K562 (cell line): ENCODE measurements at regions not wholly inside any gene's neighbourhood (a gene's known extent, or its start where the extent isn't known, plus 50 kb on each side); places are given as distances from the start of the nearest gene placed in this dataset.

ENCODE experiments used
- ATAC-seq: fragments of 200-7000 bp; cut with Tn5 transposase; 3 replicates; pipeline ENCODE4 v1.9.1; 2020; ENCODE audit warnings: moderate library complexity
- BruUV-seq: library from RNA; stranded (reverse); fragments of 400-500 nt; replicated peaks from 2 replicates; lab custom pipeline; 2021; lab: Mats Ljungman, UMichigan
- CTCF ChIA-PET: fragments of 300-600 bp; formaldehyde crosslinking; extraction: SDS; loops from one replicate; lab custom pipeline; 2021; ENCODE audit warnings: low intra/inter-chr PET ratio; lab: Yijun Ruan, JAX
- POLR2A ChIA-PET: fragments of 300-600, 350-650 bp; sonication (Branson Sonifier 250); formaldehyde crosslinking; extraction: SDS; loops from one replicate; lab custom pipeline; 2021; ENCODE audit warnings: antibody characterized with exemption, inconsistent platforms; lab: Yijun Ruan, JAX
- DNase-seq, 4 experiments: peaks; one replicate each; pipeline versions ENCODE4 v3.0.0 to v3.0.0-alpha.2; 2011 to 2018; ENCODE audit warnings: low spot score in 3 of 4, mixed read lengths in 3 of 4; ENCODE audit errors: extremely low read depth in 1 of 4
- FAIRE-seq: peaks from 2 replicates; lab custom pipeline; 2011; peaks lifted over from hg19 to GRCh38; lab: Jason Lieb, UNC
- H2AFZ ChIP-seq: 2 replicates; pipeline ENCODE4 v1.6.0; 2011; ENCODE audit warnings: low read depth, low read length, control low read depth, inconsistent platforms
- H3K27ac ChIP-seq: fragments of 200-600 bp; 3 replicates; pipeline ENCODE4 v1.8.0; 2011; ENCODE audit warnings: low read depth, mild to moderate bottlenecking, control low read depth, inconsistent platforms, low read length, moderate library complexity, mixed read lengths; ENCODE audit errors: extremely low read depth
- H3K27me3 ChIP-seq, 2 experiments: fragments of 300-600 bp in 1 of 2; 2 replicates in 1 of 2; 3 replicates in 1 of 2; pipeline versions ENCODE4 v1.6.0 to v1.8.0; 2011; ENCODE audit warnings: inconsistent platforms in 2 of 2, low read length in 2 of 2, mild to moderate bottlenecking in 1 of 2, mixed read lengths in 1 of 2, moderate library complexity in 1 of 2; ENCODE audit not compliant: control insufficient read depth in 2 of 2, insufficient read depth in 2 of 2
- H3K36me3 ChIP-seq: fragments of 300-600 bp; 3 replicates; pipeline ENCODE4 v1.8.0; 2011; ENCODE audit warnings: mild to moderate bottlenecking, low read length, inconsistent platforms; ENCODE audit not compliant: control insufficient read depth, insufficient read depth
- H3K4me1 ChIP-seq, 2 experiments: fragments of 200-600 bp in 1 of 2; replicated peaks in 1 of 2; 2 replicates in 1 of 2; 3 replicates in 1 of 2; pipeline versions ENCODE4 v1.5.1 to v1.8.0; 2011; ENCODE audit warnings: inconsistent platforms in 2 of 2, low read length in 2 of 2, mild to moderate bottlenecking in 1 of 2, mixed read lengths in 1 of 2, moderate library complexity in 1 of 2; ENCODE audit not compliant: control insufficient read depth in 2 of 2, insufficient read depth in 2 of 2
- H3K4me2 ChIP-seq: 2 replicates; pipeline ENCODE4 v1.6.1; 2011; ENCODE audit warnings: low read length, control low read depth, inconsistent platforms, mixed read lengths; ENCODE audit not compliant: insufficient read depth
- H3K4me3 ChIP-seq: fragments of 200-600 bp; sonication (generic), shearing (Covaris generic); 2 replicates; pipeline ENCODE4 v1.5.1; 2016; ENCODE audit warnings: control low read depth, inconsistent platforms
- H3K79me2 ChIP-seq: fragments of 200-600 bp; 3 replicates; pipeline ENCODE4 v1.8.0; 2011; ENCODE audit warnings: low read length, inconsistent platforms; ENCODE audit not compliant: control insufficient read depth, insufficient read depth
- H3K9ac ChIP-seq, 2 experiments: 2 replicates each; pipeline versions ENCODE4 v1.6.0 to v1.6.1; 2011; ENCODE audit warnings: low read depth in 2 of 2, low read length in 2 of 2, control low read depth in 1 of 2, inconsistent platforms in 1 of 2, mild to moderate bottlenecking in 1 of 2, mixed read lengths in 1 of 2; ENCODE audit not compliant: insufficient read depth in 1 of 2
- H3K9me1 ChIP-seq: one replicate; pipeline ENCODE4 v1.6.0; 2011; ENCODE audit warnings: inconsistent platforms, mild to moderate bottlenecking, low read length, moderate library complexity; ENCODE audit not compliant: control insufficient read depth, insufficient read depth
- H3K9me3 ChIP-seq: replicated peaks from 2 replicates; pipeline ENCODE4 v1.5.1; 2011; ENCODE audit warnings: low read depth, low read length, inconsistent platforms; ENCODE audit not compliant: control insufficient read depth, insufficient read depth
- H4K20me1 ChIP-seq: replicated peaks from 2 replicates; pipeline ENCODE4 v1.6.1; 2011; ENCODE audit warnings: low read length, inconsistent platforms, mixed read lengths; ENCODE audit not compliant: control insufficient read depth, insufficient read depth
- ASH1L ChIP-seq: fragments of 450-650 bp; IDR thresholded peaks from 2 replicates; pipeline ENCODE4 v1.6.1; 2018; ENCODE audit warnings: borderline replicate concordance, mild to moderate bottlenecking, low read depth; ENCODE audit not compliant: partially characterized antibody
- ATF1 ChIP-seq, 2 experiments: fragments of 450-650 bp in 1 of 2; IDR thresholded peaks; 2 replicates each; pipeline ENCODE4 v1.6.1; 2016; ENCODE audit warnings: missing compliant biosample characterization in 1 of 2, missing genetic modification characterization in 1 of 2
- CBX8 ChIP-seq: fragments of 200-600 bp; sonication (generic); IDR thresholded peaks from 2 replicates; pipeline ENCODE4 v1.6.1; 2012; ENCODE audit warnings: borderline replicate concordance, mixed run types, low read depth, mild to moderate bottlenecking, moderate library complexity, mixed read lengths, low read length, control low read depth, inconsistent platforms; ENCODE audit not compliant: poor library complexity, severe bottlenecking; ENCODE audit errors: extremely low read depth
- LEF1 ChIP-seq: fragments of 450-650 bp; IDR thresholded peaks from 2 replicates; pipeline ENCODE4 v1.6.1; 2016; ENCODE audit warnings: mild to moderate bottlenecking
- MYNN ChIP-seq, 2 experiments: sonication (generic); formaldehyde crosslinking in 1 of 2; IDR thresholded peaks; 2 replicates each; pipeline versions ENCODE4 v1.5.0 to v1.6.1; 2016 to 2020; ENCODE audit warnings: antibody characterized with exemption in 1 of 2, missing genetic modification reagents in 1 of 2
- NEUROD1 ChIP-seq: fragments of 150-350 bp; IDR thresholded peaks from 2 replicates; pipeline ENCODE4 v1.6.1; 2014; ENCODE audit warnings: borderline replicate concordance, low read length, low read depth; ENCODE audit not compliant: partially characterized antibody
- PRDM10 ChIP-seq: fragments of 450-650 bp; IDR thresholded peaks from 2 replicates; pipeline ENCODE4 v1.6.1; 2018; ENCODE audit not compliant: partially characterized antibody
- RBM39 ChIP-seq: fragments of 200-400 bp; formaldehyde crosslinking; optimal IDR thresholded peaks from 2 replicates; pipeline ENCODE3; 2018; ENCODE audit warnings: low read depth, low read length
- SLC30A9 ChIP-seq: fragments of 250-450 bp; sonication (Bioruptor Pico); IDR thresholded peaks from 2 replicates; pipeline ENCODE4 v1.8.0; 2022; ENCODE audit warnings: mild to moderate bottlenecking, moderate library complexity
- SMAD1 ChIP-seq: fragments of 150-350 bp; IDR thresholded peaks from 2 replicates; pipeline ENCODE4 v1.6.1; 2014; ENCODE audit warnings: low read length, low read depth; ENCODE audit not compliant: partially characterized antibody
- SMAD3 ChIP-seq: fragments of 450-650 bp; formaldehyde crosslinking; conservative IDR thresholded peaks from 2 replicates; pipeline ENCODE4 v1.4.0; 2020; ENCODE audit warnings: mild to moderate bottlenecking
- SRSF3 ChIP-seq: fragments of 200-400 bp; formaldehyde crosslinking; IDR thresholded peaks from 2 replicates; pipeline ENCODE4 v1.6.1; 2016; ENCODE audit warnings: mild to moderate bottlenecking, low read length, moderate library complexity; ENCODE audit not compliant: insufficient read depth
- TFE3 ChIP-seq: fragments of 450-650 bp; formaldehyde crosslinking; IDR thresholded peaks from 2 replicates; pipeline ENCODE4 v1.4.0; 2020; ENCODE audit warnings: mild to moderate bottlenecking, mixed read lengths
- THRA ChIP-seq: fragments of 450-650 bp; IDR thresholded peaks from 2 replicates; pipeline ENCODE4 v1.6.1; 2017; ENCODE audit warnings: mild to moderate bottlenecking, moderate library complexity
- ZNF75A ChIP-seq: fragments of 450-650 bp; formaldehyde crosslinking; IDR thresholded peaks from 2 replicates; pipeline ENCODE4 v1.4.0; 2020; ENCODE audit warnings: mild to moderate bottlenecking
- WGBS: fragments of 100-300 bp; shearing (Covaris generic); methylation state at CpG from one replicate; pipeline ENCODE4 v1.1.6; 2016; ENCODE audit warnings: low coverage, mixed read lengths; ENCODE audit not compliant: insufficient coverage; ENCODE audit errors: missing lambda C conversion rate; 5-methylcytosine and 5-hydroxymethylcytosine counted together
- in situ Hi-C: fragments of 300-500 bp; cut with MboI; formaldehyde crosslinking; loops from 4 replicates; pipeline ENCODE4 v1.15.0; 2018; ENCODE audit warnings: inconsistent platforms, mixed read lengths
- intact Hi-C: fragments of 100-400 bp; cut with micrococcal nuclease; formaldehyde crosslinking; loops from 2 replicates; pipeline ENCODE4 v1.14.2; 2022

GRCh38 chr14:106665814-106666213, 1139.4 kb downstream of the TMEM121 start:
- FAIRE-seq (no peak), ATAC-seq (no peak), DNase-seq (no peak)
- Histone ChIP-seq H3K27ac (no peak overlapping the region), H4K20me1 (no peaks in the 10 kb centered on the region), H3K9me1 (no peaks in the 10 kb centered on the region), H3K4me2 (no peak overlapping the region), H3K27me3 (no peaks in the 10 kb centered on the region), H3K4me3 (no peak overlapping the region), H2AFZ (no peak overlapping the region), H3K79me2 (no peaks in the 10 kb centered on the region), H3K9me3 (peaks cover 4% of the 10 kb centered on the region; the same call in 1 of the 2 replicates), H3K9ac (no peak overlapping the region), H3K36me3 (no peaks in the 10 kb centered on the region), H3K4me1 (no peaks in the 10 kb centered on the region)
- no TSS peak for BruUV-seq
- ChIA-PET CTCF (no interaction called here), POLR2A (no interaction called here)
- TF ChIP-seq SRSF3 (no peak), MYNN (IDR thresholded peaks at IDR 0.05) (no peak), MYNN (CRISPR knock-in tag; IDR thresholded peaks at IDR 0.05) (no peak), NEUROD1 (no peak), LEF1 (no peak), ASH1L (no peak), RBM39 (no peak), SMAD3 (no peak), PRDM10 (no peak), SLC30A9 (CRISPR knock-in tag) (no peak), ATF1 (CRISPR knock-in tag; IDR thresholded peaks at IDR 0.05) (no peak), ATF1 (tag; IDR thresholded peaks at IDR 0.05) (no peak), ZNF75A (CRISPR knock-in tag) (no peak), TFE3 (CRISPR knock-in tag) (no peak), SMAD1 (no peak), CBX8 (no peak), THRA (no peak)
- in situ Hi-C loops (no loop called here), intact Hi-C loops (no loop called here)
- WGBS, result 4% methylated on average over 15 of the region's 15 CpGs
